ENCODE measurements at regions not wholly inside any gene's neighbourhood (a gene's known extent, or its start where the extent isn't known, plus 50 kb on each side); places are given as distances from the start of the nearest gene placed in this dataset.

- no peak for DNase-seq (ENCODE audit: low read depth in 2 of 2)
Measured at GRCh38 chr4:32544846-32545245, 1824.7 kb downstream of the PCDH7 start.

- no peak for DNase-seq (ENCODE audit: low read depth in 2 of 2)
Measured at GRCh38 chr4:32551943-32552342, 1831.8 kb downstream of the PCDH7 start.

- DNase-seq (ENCODE audit: low read depth in 2 of 2), result no peak
Measured at GRCh38 chr4:32560306-32560705, 1840.1 kb downstream of the PCDH7 start.

- no peak for DNase-seq (ENCODE audit: low read depth in 2 of 2)
Measured at GRCh38 chr4:32562010-32562409, 1841.8 kb downstream of the PCDH7 start.

GRCh38 chr4:32564626-32565025 is 1844.5 kb downstream of the PCDH7 start:
- DNase-seq (ENCODE audit: low read depth in 2 of 2), result no peak

GRCh38 chr4:32569861-32570260 is 1849.7 kb downstream of the PCDH7 start:
- no peak for DNase-seq (ENCODE audit: low read depth in 2 of 2)

GRCh38 chr4:32572366-32572765 is 1852.2 kb downstream of the PCDH7 start:
- DNase-seq (ENCODE audit: low read depth in 2 of 2), result no peak

- no peak for DNase-seq (ENCODE audit: low read depth in 2 of 2)
Measured at GRCh38 chr4:32574803-32575202, 1854.6 kb downstream of the PCDH7 start.

- DNase-seq (ENCODE audit: low read depth in 2 of 2), result no peak
Measured at GRCh38 chr4:32589097-32589496, 1868.9 kb downstream of the PCDH7 start.

- DNase-seq (ENCODE audit: low read depth in 2 of 2), result no peak
Measured at GRCh38 chr4:32589853-32590252, 1869.7 kb downstream of the PCDH7 start.

- no peak for DNase-seq (ENCODE audit: low read depth in 2 of 2)
Measured at GRCh38 chr4:32597354-32597753, 1877.2 kb downstream of the PCDH7 start.

- no peak for DNase-seq (ENCODE audit: low read depth in 2 of 2)
Measured at GRCh38 chr4:32601848-32602247, 1881.7 kb downstream of the PCDH7 start.

- DNase-seq (ENCODE audit: low read depth in 2 of 2), result no peak
Measured at GRCh38 chr4:32607978-32608377, 1887.8 kb downstream of the PCDH7 start.

GRCh38 chr4:32624943-32625603 is 1904.9 kb downstream of the PCDH7 start:
- no peak for DNase-seq (ENCODE audit: low read depth in 2 of 2)

- no peak for DNase-seq (ENCODE audit: low read depth in 2 of 2)
Measured at GRCh38 chr4:32625687-32626337, 1905.6 kb downstream of the PCDH7 start.

GRCh38 chr4:32631831-32632230 is 1911.7 kb downstream of the PCDH7 start:
- DNase-seq (ENCODE audit: low read depth in 2 of 2), result no peak

- DNase-seq (ENCODE audit: low read depth in 2 of 2), result no peak
Measured at GRCh38 chr4:32633421-32633820, 1913.3 kb downstream of the PCDH7 start.

GRCh38 chr4:32645653-32646052 is 1925.5 kb downstream of the PCDH7 start:
- no peak for DNase-seq (ENCODE audit: low read depth in 2 of 2)

- no peak for DNase-seq (ENCODE audit: low read depth in 2 of 2)
Measured at GRCh38 chr4:32658019-32658418, 1937.8 kb downstream of the PCDH7 start.

- no peak for DNase-seq (ENCODE audit: low read depth in 2 of 2)
Measured at GRCh38 chr4:32661229-32661628, 1941.1 kb downstream of the PCDH7 start.

- no peak for DNase-seq (ENCODE audit: low read depth in 2 of 2)
Measured at GRCh38 chr4:32662803-32663202, 1942.6 kb downstream of the PCDH7 start.

- DNase-seq (ENCODE audit: low read depth in 2 of 2), result no peak
Measured at GRCh38 chr4:32672359-32672758, 1952.2 kb downstream of the PCDH7 start.

- no peak for DNase-seq (ENCODE audit: low read depth in 2 of 2)
Measured at GRCh38 chr4:32680946-32681345, 1960.8 kb downstream of the PCDH7 start.

- no peak for DNase-seq (ENCODE audit: low read depth in 2 of 2)
Measured at GRCh38 chr4:32684160-32684559, 1964.0 kb downstream of the PCDH7 start.

Data from stimulated activated CD4-positive, alpha-beta T cell treated with anti-CD3 and anti-CD28 coated beads, Interleukin-1b, Interleukin-23, amount 100 ng/mL, for 4 hours (primary cell).